Hepatocyte (in vitro differentiated cells): ENCODE measurements at regions not wholly inside any gene's neighbourhood (a gene's known extent, or its start where the extent isn't known, plus 50 kb on each side); places are given as distances from the start of the nearest gene placed in this dataset.

ENCODE experiments used
- CTCF ChIP-seq: fragments of 200-600 bp; sonication (generic); IDR thresholded peaks from 2 replicates; pipeline ENCODE4 v1.5.1; 2016; ENCODE audit warnings: antibody characterized with exemption, mild to moderate bottlenecking; ENCODE audit not compliant: poor library complexity
- EZH2 ChIP-seq: fragments of 200-600 bp; sonication (generic); IDR thresholded peaks from 2 replicates; pipeline ENCODE4 v1.6.1; 2016; ENCODE audit warnings: antibody characterized with exemption, mild to moderate bottlenecking, borderline replicate concordance

GRCh38 chr5:126143622-126144021, 279.6 kb upstream of the GRAMD2B start:
- TF ChIP-seq EZH2 (no peak), CTCF (no peak)
